Limb (tissue), 2 donors: ENCODE measurements at regions not wholly inside any gene's neighbourhood (a gene's known extent, or its start where the extent isn't known, plus 50 kb on each side); places are given as distances from the start of the nearest gene placed in this dataset.
"Not testable (repeated sequence)": the region's sequence is repeated elsewhere in the genome, so short reads cannot be mapped to it uniquely, and the experiment has no call there.

Source experiments
- DNase-seq, 2 donors: peaks; one replicate each; pipeline ENCODE4 v3.0.0-alpha.2; 2016; ENCODE audit errors: extremely low spot score in 2 of 2

- DNase-seq: no peak
Observed at GRCh38 chr4:64014647-64015046, 394.6 kb downstream of the TECRL start.

GRCh38 chr4:64001229-64001898 is 407.9 kb downstream of the TECRL start:
- no peak for DNase-seq

DNA sequence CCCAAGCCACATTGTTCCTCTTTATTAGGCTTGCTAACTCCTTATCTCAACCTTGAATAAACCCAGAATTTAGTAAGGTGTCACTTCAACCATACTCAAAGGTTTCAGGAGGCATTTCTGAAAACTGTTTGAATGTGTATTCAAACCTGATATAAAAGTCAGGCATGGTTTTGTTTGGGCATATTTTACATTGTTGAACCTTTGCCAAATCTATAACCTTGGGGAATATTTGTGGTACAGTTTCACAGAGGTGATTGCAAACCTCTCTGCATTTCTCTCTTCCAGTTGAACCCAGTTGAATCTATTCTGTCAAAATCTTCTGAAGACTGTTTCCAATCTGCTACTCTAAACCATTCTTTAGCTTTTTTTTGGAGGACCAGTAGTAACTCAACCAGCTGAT is 409.0 kb downstream of the TECRL start:
- no peak for DNase-seq

DNA sequence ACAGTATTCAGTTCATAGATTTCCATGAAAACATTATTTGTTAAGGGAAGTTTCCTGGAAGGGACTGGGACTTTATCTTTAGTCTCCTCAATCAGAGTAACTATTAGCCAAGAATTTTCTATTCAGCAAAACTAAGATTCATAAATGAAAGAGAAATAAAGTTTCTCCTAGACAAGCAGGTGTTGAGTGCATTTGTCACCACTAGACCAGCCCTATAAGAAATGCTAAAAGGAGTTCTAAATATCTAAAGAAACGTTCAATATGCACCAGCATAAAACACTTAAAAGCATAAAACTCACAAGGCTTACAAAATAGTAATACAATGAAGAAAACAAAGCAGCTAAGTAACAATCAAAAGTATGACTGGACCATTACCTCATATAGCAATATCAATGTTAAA is 423.0 kb downstream of the TECRL start:
- no peak for DNase-seq

DNA sequence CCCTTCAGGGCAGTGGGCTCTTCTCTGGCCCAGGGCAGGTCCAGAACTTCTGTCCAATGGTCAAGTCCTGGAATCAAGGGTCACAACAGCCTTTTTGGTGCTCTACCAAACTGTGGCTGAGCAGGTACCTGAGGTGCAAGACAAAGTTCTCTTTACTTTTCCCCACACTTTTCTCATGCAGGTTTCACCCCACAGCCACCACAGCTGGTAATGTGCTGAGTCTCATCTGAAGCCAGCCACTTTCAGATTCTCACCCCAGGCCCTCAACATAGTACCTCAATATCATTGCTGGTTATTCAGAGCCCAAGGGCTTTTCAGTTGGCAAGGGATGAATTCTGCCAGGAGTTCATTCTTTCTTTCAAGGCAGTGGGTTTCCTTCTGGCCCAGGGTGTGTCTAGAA is 426.0 kb downstream of the TECRL start:
- no peak for DNase-seq

DNA sequence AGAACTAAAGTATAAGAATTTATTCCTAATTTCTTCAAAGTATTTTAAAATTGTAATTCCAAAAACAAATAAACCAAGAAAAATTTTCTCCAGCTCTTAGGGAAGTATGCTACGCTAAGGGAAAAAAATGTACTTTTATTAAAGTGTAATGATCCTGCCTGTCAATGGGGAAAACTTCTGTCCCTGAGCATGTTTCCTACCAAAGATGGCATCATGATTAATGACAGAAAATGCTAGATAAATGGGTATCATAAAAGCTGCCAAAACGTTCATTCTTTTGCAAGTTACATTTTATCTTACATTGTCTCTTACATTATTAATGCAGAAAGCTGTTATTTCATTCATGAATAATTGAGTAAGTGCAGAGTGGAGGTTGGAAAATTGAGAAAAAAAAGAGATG is 443.4 kb downstream of the TECRL start:
- DNase-seq: no peak

- DNase-seq: not testable (repeated sequence)
Observed at GRCh38 chr4:63942706-63943286, 466.5 kb downstream of the TECRL start.

GRCh38 chr4:63937961-63938360 is 471.3 kb downstream of the TECRL start:
- DNase-seq: no peak

GRCh38 chr4:63922146-63922545 is 487.1 kb downstream of the TECRL start:
- no peak for DNase-seq

GRCh38 chr4:63921561-63921960 is 487.7 kb downstream of the TECRL start:
- DNase-seq: no peak

DNA sequence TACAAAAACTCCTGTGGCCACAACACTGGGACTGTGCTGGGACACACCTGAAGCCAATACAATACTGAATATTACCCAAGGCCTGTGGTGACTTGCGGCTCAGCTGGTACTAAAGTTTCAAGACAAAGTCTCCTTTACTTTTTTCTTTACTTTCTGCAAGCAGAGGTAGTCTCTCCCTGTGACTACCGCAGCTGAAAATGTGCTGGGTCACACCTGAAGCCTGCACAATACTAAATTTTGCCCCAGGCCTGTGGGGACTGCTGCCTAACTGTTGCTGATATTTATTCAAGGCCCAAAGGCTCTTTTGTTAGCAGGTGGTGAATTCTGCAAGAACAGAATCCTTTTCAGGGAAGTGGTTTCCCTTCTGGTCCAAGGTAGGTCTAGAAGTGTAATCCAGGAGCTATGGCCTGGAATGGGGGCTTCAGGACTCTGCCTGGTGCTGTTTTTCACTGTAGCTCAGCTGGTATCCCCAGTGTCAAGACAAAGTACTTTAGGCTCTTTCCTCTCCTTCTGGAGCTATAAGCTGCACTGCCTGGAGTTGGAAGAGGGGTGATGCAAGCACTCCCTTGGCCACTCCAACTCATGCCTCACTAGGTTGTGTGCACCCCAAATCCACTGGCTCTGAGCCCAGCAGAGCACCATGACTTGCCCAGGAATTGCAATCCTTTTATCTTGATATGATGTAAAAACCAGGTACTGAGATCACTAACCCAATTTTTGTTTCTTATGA is 489.4 kb downstream of the TECRL start:
- no peak for DNase-seq

- DNase-seq: no peak
Observed at GRCh38 chr4:63906660-63907183, 502.5 kb downstream of the TECRL start.

DNA sequence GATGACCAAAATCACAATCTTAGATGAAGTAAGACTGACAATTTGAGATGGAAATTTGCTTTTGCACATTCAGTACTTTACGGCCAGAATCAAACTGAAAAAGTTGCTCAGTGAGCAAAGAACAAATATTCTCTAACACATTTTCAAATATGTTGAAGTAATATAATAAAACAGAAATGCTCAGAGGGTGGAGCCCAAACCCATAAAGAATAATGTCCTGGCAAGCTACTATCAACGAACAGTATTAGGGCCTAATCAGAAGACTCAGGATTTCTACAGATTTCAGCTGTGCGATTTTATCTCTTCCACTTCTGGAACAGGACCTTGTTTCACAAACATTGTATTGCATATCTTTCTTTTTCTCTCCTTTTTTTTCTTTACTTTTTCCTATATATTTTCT is 505.0 kb downstream of the TECRL start:
- peak in 1 of 2 donors; percentile 6 for DNase-seq

GRCh38 chr4:63901304-63901703 is 507.9 kb downstream of the TECRL start:
- no peak for DNase-seq

DNA sequence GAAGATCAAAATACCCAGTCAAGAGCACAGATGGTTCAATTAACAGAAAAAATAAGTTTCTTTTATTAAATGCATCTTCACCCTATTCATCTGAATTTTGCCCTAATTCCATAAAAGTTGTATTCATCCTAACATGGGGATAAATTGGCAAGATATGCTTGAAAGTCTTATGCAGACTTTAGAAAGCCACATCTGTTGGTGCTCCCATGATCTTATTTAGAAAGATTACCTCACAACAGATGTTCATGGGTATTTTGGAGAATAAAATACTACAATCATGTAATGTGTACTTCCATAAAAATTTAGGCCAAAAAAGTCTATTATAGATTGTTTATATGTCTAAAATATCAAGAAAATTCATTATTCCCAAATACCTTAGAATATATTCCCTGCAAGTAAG is 510.3 kb downstream of the TECRL start:
- no peak for DNase-seq

- DNase-seq: peak in 1 of 2 donors; percentile 6
Observed at GRCh38 chr4:63894161-63894560, 515.1 kb downstream of the TECRL start.

DNA sequence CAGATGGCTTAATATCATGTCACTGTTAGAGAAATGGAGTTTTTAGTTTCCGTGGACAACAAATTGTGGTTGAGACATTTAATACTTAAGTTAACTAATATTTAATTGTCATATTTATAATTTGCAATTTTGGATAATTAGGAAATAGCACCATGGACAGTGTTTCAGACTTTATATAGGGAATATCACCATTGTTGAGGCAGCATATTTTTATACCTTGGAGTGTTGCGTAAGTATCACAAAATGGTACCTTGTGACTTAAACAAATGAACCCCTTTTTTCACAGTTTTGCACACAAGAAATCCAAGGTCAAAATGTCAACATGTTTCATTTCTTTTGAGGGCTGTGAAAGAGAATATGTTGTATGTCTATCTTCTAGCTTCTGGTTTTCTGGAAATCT is 539.9 kb downstream of the TECRL start:
- DNase-seq: no peak

- no peak for DNase-seq
Observed at GRCh38 chr4:63851496-63851895, 557.8 kb downstream of the TECRL start.

DNA sequence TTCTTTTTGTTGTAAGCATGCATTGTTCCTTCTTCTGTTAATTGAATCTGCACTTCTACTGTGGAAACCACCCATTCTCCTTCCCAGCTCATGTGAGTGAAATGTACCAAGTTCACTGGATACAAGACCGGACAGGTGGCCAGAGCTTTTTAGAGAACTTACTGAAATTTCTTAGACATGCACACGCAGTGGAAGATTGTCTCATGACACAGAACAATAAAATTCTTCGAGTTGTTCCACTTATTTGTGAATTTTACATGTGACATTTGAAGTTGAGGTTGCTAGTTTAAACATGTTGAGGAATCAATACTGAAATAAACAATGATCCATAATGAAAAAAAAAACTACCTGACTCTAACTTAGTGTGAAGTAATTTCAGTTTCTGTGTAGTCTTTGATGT is 568.0 kb downstream of the TECRL start:
- no peak for DNase-seq

DNA sequence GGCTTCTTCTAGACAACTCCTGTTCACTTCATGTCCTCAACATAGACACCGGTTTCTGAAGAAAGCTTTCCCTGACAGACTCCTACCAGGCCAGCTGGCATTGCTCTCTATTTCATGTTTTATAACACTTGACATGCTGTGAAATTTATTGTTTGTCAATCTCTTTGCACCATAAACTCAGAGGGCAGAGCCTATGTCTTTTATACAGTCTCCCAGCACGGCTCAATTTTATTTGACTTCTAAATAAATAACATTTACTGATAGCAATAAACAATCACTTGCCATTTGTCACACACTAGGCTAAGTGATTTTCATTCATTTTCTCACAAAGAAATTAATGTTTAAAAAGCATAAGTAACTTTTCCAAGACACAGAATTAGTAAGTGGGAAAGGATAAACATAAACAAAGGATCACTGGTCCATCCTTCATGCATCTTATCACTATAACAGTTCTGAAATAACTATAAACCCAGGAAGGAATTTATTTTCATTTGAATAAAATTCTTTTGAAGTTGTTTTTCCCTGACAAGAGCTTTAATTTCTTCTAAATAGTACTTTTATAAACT is 577.6 kb downstream of the TECRL start:
- DNase-seq: no peak

DNA sequence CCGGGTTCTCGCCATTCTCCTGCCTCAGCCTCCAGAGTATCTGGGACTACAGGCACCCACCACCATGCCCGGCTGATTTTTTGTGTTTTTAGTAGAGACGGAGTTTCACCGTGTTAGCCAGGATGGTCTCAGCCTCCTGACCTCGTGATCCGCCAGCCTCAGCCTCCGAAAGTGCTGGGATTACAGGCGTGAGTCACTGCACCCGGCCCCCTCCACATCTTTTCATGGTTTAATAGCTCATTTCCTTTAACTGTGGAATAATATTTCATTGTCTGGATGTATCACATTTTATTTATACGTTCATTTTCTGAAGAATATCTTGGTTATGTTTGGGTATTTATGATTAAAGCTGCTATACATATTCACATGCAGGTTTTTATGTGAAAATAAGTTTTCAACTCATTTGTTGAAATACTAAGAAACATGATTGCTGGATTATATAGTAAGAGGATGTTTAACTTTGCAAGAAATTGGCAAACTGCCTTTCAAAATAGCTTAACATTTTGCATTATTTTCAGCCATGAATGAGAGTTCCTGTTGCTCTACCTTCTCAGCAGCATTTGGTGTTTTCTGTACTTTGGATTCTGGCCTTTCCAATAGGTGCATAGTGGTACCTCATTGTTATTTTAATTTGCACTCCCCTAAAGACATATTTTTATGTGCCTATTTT is 591.9 kb downstream of the TECRL start:
- no peak for DNase-seq
